Tibial nerve (tissue), 4 donors: ENCODE measurements at regions not wholly inside any gene's neighbourhood (a gene's known extent, or its start where the extent isn't known, plus 50 kb on each side); places are given as distances from the start of the nearest gene placed in this dataset.

Experiments used
- CTCF ChIP-seq, 5 experiments: fragments of 200-600 bp in 3 of 5; fragments of 450-650 bp in 2 of 5; sonication (generic) in 3 of 5; IDR thresholded peaks; one replicate each; pipeline ENCODE4 v1.5.1; 2016 to 2019; ENCODE audit warnings: antibody characterized with exemption in 5 of 5, mild to moderate bottlenecking in 3 of 5, moderate library complexity in 2 of 5
- EP300 ChIP-seq, 2 donors: sonication (generic); formaldehyde crosslinking; IDR thresholded peaks; one replicate each; pipeline ENCODE4 v1.6.1; 2017; ENCODE audit warnings: antibody characterized with exemption in 2 of 2, mild to moderate bottlenecking in 1 of 2
- POLR2A ChIP-seq, 2 donors: fragments of 450-650 bp; IDR thresholded peaks; one replicate each; pipeline ENCODE4 v1.6.1; 2017; ENCODE audit warnings: antibody characterized with exemption in 2 of 2, mild to moderate bottlenecking in 2 of 2, moderate library complexity in 2 of 2

- no peak for TF ChIP-seq CTCF (IDR thresholded peaks at IDR 0.05)
- no peak for TF ChIP-seq POLR2A (IDR thresholded peaks at IDR 0.05)
- no peak for TF ChIP-seq EP300 (IDR thresholded peaks at IDR 0.05)
Measured at GRCh38 chr15:31160740-31161495, 59.4 kb upstream of the TRPM1 start.
